SH-SY5Y (cell line): ENCODE measurements at regions not wholly inside any gene's neighbourhood (a gene's known extent, or its start where the extent isn't known, plus 50 kb on each side); places are given as distances from the start of the nearest gene placed in this dataset.

Experiments used
- GATA2 ChIP-seq: IDR thresholded peaks from 2 replicates; pipeline ENCODE4 v1.6.1; 2011; ENCODE audit warnings: mild to moderate bottlenecking, low read depth, low read length
- GATA3 ChIP-seq: IDR thresholded peaks from 2 replicates; pipeline ENCODE4 v1.6.1; 2011; ENCODE audit warnings: low read depth, mild to moderate bottlenecking, low read length, moderate library complexity

- no peak for TF ChIP-seq GATA3
- no peak for TF ChIP-seq GATA2
Measured at GRCh38 chr2:20123871-20124594, 72.6 kb upstream of the LAPTM4A start.
